HCT116 (cell line): ENCODE measurements at regions not wholly inside any gene's neighbourhood (a gene's known extent, or its start where the extent isn't known, plus 50 kb on each side); places are given as distances from the start of the nearest gene placed in this dataset.

Experiments used
- CBX3 ChIP-seq: IDR thresholded peaks from 2 replicates; pipeline ENCODE4 v1.6.1; 2012; ENCODE audit warnings: low read depth
- EGR1 ChIP-seq: IDR thresholded peaks from 2 replicates; pipeline ENCODE4 v1.6.1; 2012; ENCODE audit warnings: low read depth
- ELF1 ChIP-seq: IDR thresholded peaks from 2 replicates; pipeline ENCODE4 v1.6.1; 2012; ENCODE audit warnings: low read depth, borderline replicate concordance
- EZH2 ChIP-seq: fragments of 200-600 bp; sonication (generic); IDR thresholded peaks from 2 replicates; pipeline ENCODE4 v1.6.1; 2017; ENCODE audit warnings: antibody characterized with exemption, mixed run types
- POLR2A ChIP-seq: IDR thresholded peaks from 2 replicates; pipeline ENCODE4 v1.7.0; 2011; ENCODE audit warnings: borderline replicate concordance; ENCODE audit not compliant: insufficient read depth, insufficient read length; ENCODE audit errors: extremely low read depth
- POLR2AphosphoS5 ChIP-seq: IDR thresholded peaks from 2 replicates; pipeline ENCODE4 v1.6.1; 2011; ENCODE audit warnings: mild to moderate bottlenecking, low read depth, low read length, moderate library complexity
- RAD21 ChIP-seq: IDR thresholded peaks from 2 replicates; pipeline ENCODE4 v1.6.1; 2012; ENCODE audit warnings: low read depth, mild to moderate bottlenecking
- SIN3A ChIP-seq: IDR thresholded peaks from 2 replicates; pipeline ENCODE4 v1.6.1; 2012; ENCODE audit warnings: low read depth
- YY1 ChIP-seq: IDR thresholded peaks from 2 replicates; pipeline ENCODE4 v1.6.1; 2011; ENCODE audit warnings: low read length, low read depth, moderate library complexity, mild to moderate bottlenecking; ENCODE audit not compliant: insufficient replicate concordance; ENCODE audit errors: extremely low read depth
- ZFX ChIP-seq: fragments of 450-650 bp; IDR thresholded peaks from 2 replicates; pipeline ENCODE4 v1.6.1; 2017
- TF ChIP-seq, protein P1 (sequence below), 3 experiments: fragments of 200-600 bp in 1 of 3; sonication (generic) in 1 of 3; IDR thresholded peaks in 2 of 3; conservative IDR thresholded peaks in 1 of 3; 2 replicates each; pipeline ENCODE4 v1.5.1; 2012 to 2017; ENCODE audit warnings: low read depth in 2 of 3, low read length in 2 of 3, antibody characterized with exemption in 1 of 3, borderline replicate concordance in 1 of 3, control low read depth in 1 of 3, mild to moderate bottlenecking in 1 of 3, mixed read lengths in 1 of 3, mixed run types in 1 of 3, moderate library complexity in 1 of 3; ENCODE audit not compliant: insufficient read depth in 1 of 3
- TF ChIP-seq, protein P2 (sequence below): IDR thresholded peaks from 2 replicates; pipeline ENCODE4 v1.6.1; 2012; ENCODE audit warnings: low read depth
- TF ChIP-seq, protein P3 (sequence below): IDR thresholded peaks from 2 replicates; pipeline ENCODE4 v1.6.1; 2012

DNA sequence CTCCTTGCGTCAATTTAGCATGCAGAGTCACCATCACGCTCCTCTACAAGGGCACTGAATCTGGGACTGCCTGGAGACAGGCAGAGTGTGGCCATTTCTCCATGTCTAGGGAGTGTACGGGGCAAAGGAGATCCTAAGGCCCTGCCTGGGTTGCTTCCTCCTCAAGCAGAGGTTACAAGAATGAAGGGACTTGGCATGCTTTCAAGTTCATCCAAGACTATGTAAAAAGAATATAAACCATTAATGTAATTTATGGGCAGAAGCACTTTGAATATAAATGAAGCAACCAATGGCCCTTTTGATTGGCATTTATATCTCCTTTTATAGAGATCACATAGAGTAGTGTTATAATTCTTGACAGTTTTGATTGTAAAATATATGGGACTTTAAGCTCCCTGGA is 137.5 kb downstream of the BTBD3 start:
- no peak for TF ChIP-seq YY1
- no peak for TF ChIP-seq ZFX
- TF ChIP-seq POLR2AphosphoS5, result no peak
- no peak for TF ChIP-seq RAD21
- TF ChIP-seq, protein P1, sequence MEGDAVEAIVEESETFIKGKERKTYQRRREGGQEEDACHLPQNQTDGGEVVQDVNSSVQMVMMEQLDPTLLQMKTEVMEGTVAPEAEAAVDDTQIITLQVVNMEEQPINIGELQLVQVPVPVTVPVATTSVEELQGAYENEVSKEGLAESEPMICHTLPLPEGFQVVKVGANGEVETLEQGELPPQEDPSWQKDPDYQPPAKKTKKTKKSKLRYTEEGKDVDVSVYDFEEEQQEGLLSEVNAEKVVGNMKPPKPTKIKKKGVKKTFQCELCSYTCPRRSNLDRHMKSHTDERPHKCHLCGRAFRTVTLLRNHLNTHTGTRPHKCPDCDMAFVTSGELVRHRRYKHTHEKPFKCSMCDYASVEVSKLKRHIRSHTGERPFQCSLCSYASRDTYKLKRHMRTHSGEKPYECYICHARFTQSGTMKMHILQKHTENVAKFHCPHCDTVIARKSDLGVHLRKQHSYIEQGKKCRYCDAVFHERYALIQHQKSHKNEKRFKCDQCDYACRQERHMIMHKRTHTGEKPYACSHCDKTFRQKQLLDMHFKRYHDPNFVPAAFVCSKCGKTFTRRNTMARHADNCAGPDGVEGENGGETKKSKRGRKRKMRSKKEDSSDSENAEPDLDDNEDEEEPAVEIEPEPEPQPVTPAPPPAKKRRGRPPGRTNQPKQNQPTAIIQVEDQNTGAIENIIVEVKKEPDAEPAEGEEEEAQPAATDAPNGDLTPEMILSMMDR (IDR thresholded peaks at IDR 0.05 in 2 of 3, conservative IDR thresholded peaks at IDR 0.05 in 1 of 3; ENCODE audit: borderline replicate concordance in 1 of 3, insufficient read depth in 1 of 3, low read depth in 2 of 3, low read length in 2 of 3), result no peak
- TF ChIP-seq EGR1, result no peak
- no peak for TF ChIP-seq POLR2A
- TF ChIP-seq, protein P2, sequence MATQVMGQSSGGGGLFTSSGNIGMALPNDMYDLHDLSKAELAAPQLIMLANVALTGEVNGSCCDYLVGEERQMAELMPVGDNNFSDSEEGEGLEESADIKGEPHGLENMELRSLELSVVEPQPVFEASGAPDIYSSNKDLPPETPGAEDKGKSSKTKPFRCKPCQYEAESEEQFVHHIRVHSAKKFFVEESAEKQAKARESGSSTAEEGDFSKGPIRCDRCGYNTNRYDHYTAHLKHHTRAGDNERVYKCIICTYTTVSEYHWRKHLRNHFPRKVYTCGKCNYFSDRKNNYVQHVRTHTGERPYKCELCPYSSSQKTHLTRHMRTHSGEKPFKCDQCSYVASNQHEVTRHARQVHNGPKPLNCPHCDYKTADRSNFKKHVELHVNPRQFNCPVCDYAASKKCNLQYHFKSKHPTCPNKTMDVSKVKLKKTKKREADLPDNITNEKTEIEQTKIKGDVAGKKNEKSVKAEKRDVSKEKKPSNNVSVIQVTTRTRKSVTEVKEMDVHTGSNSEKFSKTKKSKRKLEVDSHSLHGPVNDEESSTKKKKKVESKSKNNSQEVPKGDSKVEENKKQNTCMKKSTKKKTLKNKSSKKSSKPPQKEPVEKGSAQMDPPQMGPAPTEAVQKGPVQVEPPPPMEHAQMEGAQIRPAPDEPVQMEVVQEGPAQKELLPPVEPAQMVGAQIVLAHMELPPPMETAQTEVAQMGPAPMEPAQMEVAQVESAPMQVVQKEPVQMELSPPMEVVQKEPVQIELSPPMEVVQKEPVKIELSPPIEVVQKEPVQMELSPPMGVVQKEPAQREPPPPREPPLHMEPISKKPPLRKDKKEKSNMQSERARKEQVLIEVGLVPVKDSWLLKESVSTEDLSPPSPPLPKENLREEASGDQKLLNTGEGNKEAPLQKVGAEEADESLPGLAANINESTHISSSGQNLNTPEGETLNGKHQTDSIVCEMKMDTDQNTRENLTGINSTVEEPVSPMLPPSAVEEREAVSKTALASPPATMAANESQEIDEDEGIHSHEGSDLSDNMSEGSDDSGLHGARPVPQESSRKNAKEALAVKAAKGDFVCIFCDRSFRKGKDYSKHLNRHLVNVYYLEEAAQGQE, result no peak
- TF ChIP-seq SIN3A, result no peak
- TF ChIP-seq CBX3, result no peak
- TF ChIP-seq ELF1, result no peak
- TF ChIP-seq EZH2, result no peak
- TF ChIP-seq, protein P3, sequence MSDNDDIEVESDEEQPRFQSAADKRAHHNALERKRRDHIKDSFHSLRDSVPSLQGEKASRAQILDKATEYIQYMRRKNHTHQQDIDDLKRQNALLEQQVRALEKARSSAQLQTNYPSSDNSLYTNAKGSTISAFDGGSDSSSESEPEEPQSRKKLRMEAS, result no peak
